HT-29 (cell line): ENCODE measurements at regions not wholly inside any gene's neighbourhood (a gene's known extent, or its start where the extent isn't known, plus 50 kb on each side); places are given as distances from the start of the nearest gene placed in this dataset.

ENCODE experiments used
- DNase-seq: peaks from one replicate; pipeline ENCODE4 v3.0.0-alpha.2; 2015; ENCODE audit warnings: low spot score

- no peak for DNase-seq
Observed at GRCh38 chr1:83770319-83770661, 228.6 kb downstream of the TTLL7 start.

DNA sequence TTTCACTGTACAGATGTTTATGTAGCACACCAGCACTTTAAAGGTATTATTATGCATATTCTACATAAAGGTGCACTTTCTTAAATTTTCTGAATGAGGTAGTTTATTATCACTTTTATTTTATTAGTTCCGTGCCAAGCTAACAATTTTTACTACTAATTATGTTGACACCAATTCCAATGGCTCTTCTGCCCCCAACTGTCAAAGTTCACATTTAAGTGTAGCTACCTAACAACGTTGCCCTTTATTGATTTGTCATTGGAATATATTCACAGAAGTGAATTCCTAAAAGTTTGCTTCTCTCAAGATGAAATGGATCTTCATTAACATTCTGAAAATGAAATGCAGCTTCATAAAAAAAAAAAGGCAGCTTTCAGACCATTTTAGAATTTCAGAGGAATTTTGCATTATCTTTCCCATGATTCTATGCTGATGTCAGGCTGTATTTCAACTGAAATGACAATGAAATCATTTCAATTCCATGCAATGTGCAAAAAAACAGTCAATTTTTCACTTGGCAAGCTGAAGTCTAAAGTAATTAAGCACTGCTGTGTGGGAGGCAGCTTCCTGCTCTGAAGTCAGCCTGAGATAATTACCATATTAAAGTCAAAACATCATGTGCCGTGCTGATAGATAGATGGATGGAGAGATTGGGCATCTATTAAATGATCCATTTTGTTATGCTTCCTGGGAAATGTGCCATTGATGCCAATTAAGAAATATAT is 229.2 kb downstream of the TTLL7 start:
- DNase-seq = no peak

GRCh38 chr1:83769072-83769471 is 229.9 kb downstream of the TTLL7 start:
- no peak for DNase-seq

DNA sequence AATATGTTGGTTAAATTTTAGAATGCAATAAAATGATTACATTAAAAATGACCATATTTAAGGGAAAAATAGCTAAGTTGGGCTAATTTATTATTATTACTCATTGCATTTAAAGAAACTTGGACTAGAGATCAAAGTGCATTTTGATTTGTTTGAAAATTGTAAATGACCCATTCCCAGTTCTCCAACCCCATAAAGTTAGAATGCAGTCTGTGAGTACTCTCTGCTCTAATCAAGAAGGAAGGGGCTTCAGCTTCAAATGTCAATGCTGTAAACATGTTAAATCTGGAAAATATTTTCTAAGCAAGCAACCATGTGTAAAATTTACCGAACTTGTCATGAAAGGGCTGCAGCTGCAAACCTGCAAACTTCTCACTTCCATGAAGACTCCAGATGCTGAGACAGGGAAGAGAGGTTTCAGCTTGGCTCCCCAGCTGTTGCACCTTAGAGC is 232.7 kb downstream of the TTLL7 start:
- DNase-seq = no peak

DNA sequence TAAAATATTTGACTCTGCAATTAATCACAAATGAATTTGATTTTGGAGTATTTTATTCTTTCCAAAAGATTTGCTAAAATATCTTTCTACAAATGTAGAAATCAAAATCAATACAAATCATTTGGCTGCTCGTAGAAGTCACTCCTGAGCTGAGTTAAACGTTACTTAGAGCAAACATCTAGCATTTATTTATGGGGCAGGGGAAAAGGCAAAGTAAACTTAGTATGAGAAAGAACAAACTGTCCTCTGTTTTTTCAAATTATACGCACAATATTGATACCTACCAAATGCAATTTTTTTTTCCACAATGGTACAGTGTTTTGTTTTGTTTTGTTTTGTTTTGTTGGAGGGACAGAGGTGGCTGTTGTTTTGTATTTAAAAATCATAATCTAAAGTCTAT is 233.8 kb downstream of the TTLL7 start:
- DNase-seq = no peak

GRCh38 chr1:83764209-83764608 is 234.7 kb downstream of the TTLL7 start:
- DNase-seq = no peak

GRCh38 chr1:83763361-83764095 is 235.4 kb downstream of the TTLL7 start:
- DNase-seq = no peak

DNA sequence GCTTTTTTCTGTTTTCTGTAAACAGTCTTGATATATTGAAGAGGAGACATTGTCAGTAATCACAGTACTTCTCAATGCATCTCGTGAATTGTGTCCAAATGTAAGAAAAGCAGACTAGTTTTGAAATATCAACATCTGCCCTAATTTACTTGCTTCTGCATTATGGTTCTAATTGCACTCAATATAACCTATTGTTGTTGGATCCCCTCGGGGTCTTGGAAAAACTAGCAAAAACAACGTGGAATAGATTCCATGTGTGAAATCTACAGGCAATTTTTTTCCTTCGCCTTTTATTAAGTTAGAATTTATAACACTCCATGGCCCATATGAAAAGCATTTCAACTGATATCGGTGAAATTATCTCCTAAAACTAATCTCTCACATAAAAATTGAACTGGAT is 236.5 kb downstream of the TTLL7 start:
- DNase-seq = no peak

- DNase-seq = no peak
Observed at GRCh38 chr1:83762039-83762365, 236.9 kb downstream of the TTLL7 start.

DNA sequence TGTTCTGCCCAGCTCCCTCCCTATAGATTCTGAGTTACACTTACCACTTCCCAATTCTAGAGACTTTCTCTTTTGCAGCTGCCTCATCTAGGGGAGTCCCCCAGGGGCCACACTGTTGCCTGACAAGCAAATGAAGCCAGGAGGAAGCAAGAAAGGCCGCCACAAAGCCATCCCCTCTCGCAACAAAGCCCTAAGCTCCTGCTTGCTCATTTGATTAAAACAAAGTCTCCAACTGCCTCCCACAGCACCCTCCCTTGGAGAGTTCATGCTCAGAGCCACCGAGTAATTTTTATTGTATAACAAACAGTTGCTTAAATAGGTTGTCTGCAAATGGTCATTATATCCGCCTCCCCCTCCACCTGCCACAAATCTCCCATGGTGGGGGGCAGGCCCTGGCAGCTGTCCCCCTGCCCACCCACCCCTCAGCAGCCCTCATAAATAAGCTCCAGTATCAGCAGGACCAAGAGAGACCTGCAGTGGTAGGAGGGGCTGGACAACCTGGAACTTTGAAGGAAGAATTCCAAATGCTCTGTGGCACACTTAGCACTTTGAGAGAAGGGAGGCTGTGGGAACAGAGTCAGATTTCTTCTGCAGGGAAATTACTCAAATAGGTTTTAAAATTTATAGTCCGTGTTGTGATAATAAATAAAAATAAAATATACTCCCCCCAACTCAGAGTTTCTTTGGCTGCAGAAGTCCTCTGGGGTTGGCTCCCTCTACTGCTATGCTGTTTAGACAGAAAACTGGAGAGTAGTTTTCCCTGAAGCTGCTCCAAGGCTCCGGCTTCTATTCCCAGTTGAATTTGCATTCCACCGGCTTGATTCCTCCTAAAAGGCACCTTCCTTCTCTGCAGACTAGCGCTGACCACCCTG is 237.5 kb downstream of the TTLL7 start:
- DNase-seq = no peak

DNA sequence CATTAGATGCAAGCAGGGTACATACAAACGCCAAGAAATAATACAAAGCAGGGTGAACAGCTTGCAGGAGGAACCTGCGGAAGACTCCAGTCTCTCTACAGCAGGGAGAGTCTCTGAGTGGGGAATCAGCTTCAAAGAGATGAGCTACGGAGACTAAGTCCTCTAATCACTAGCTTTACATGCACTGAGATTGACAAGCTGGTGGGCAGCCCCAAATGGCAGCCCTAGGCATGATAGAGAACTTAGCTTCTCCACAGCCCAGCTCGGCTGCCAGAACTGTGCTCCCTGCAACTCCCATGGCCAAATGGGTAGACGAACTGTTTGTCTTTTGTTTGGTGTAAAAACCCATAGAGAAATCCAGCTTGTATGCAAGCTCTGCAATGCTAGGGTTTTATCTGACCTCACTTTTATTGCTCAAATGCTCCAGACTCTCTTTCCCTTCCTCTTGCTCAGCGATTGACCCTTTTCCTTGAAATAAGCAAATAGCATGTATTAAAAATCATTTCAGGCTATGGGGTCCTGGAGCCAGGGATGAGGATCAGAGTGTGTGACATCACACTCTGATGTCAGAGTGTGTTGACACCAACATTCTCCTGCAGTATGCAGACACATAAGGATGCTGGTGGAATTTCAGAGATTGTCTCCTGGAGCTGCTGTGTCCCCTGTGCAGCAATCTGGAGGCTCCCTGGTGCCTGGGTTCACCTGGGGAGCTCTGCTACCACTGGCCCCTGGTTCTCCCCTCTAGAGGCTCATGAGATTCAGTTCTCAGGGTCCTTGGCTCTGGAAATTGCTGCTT is 238.5 kb downstream of the TTLL7 start:
- DNase-seq = no peak

GRCh38 chr1:83756984-83757717 is 241.8 kb downstream of the TTLL7 start:
- DNase-seq = no peak

DNA sequence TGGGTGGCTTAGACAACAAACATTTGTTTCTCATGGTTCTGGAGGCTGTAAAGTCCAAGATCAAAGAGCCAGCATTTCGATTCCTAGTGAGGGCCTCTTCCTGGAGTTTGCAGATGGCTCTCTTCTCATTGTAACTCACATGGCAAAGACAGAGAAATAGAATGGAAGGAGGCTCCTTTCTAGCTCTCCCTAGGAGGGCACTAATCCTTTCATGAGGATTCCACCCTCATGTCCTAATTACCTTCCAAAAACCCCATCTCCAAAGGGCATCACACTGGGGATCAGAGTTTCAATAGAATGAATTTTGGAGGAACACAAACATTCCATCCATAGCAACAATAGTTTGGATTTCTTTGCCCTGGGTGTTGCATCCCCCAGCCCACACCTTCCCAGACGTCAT is 247.3 kb downstream of the TTLL7 start:
- DNase-seq = no peak

DNA sequence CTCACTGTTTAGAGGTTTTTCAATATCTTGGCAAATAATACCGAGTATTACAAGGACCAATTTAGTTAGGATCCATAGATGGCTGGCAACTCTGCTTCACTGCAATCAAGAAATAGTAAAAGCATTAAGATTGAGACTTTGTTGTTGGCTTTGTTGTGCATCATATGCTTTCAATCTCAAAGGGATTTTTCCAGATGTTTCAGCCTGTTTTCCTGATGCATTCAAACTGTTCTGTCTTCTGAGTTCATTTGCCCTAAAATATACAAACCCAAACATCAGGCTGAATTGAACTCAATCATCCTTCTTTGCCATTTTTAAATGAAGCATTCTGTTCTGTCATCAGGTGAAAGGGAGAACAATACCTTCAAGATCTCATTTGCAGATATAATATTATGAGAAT is 248.7 kb downstream of the TTLL7 start:
- no peak for DNase-seq

GRCh38 chr1:83747853-83748482 is 251.0 kb downstream of the TTLL7 start:
- no peak for DNase-seq

- DNase-seq = no peak
Observed at GRCh38 chr1:83746234-83746633, 252.7 kb downstream of the TTLL7 start.

- DNase-seq = no peak
Observed at GRCh38 chr1:83742446-83742845, 256.5 kb downstream of the TTLL7 start.

DNA sequence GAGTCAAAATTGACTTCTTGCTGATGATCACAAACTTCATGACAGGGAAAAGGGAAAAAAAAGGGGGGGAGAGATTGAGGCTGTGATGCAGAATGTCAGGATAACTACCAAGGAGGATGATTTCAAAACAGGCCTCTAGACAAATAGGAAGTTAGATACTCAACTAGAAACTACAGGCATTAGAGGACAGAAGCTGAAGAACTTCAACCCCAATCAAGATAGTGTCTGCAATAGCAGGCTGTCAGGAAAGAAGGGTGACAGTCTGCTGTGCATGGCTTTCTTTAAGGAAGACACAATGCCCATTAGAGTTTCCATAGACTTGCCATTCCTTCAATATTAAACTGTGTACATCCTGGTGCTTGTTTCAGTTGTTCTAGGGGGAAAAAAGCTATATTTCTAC is 257.2 kb downstream of the TTLL7 start:
- no peak for DNase-seq

DNA sequence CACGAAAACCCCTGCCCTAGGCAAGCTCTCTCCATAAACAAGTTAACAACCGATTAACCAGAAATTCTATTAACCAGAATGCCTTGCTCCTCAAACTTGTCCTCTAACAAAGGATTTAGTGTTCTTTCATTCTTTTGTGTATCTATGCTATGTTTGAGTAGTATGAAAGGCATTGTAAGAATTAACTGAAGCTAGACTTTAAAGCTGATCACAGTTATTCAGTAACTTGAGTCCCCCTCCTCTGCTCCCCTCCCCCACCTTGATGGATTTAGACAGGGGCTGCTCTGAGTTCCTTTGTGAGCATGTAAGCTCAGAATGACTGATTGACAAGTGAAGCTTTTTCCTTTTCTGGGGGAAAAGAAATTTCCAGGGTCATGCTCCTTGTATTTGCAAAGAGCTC is 257.6 kb downstream of the TTLL7 start:
- DNase-seq = no peak

DNA sequence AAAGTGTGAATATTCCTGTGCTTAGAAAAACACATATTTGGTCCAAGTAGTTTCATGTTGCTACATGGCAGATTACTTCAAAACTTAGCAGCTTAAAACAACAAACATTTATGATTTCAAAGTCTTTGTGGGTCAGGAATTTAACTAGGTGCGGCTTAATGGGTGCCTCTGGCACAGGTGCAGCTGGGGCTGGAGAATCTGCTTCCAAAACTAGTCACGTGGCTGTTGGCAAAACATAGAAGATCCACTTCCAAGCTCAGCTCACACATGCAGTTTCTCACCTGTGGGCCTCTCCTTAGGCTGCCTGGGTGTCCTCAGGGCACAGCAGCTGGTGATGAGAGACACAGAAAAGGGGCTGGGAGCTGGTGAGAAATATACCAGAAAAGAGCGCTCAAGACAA is 263.4 kb downstream of the TTLL7 start:
- no peak for DNase-seq

- DNase-seq = no peak
Observed at GRCh38 chr1:83734420-83734819, 264.5 kb downstream of the TTLL7 start.
